ENCODE measurements at regions not wholly inside any gene's neighbourhood (a gene's known extent, or its start where the extent isn't known, plus 50 kb on each side); places are given as distances from the start of the nearest gene placed in this dataset.

GRCh38 chr1:221470000-221470698, 271.7 kb downstream of the DUSP10 start:
- DNase-seq (ENCODE audit: low spot score) = no peak

DNA sequence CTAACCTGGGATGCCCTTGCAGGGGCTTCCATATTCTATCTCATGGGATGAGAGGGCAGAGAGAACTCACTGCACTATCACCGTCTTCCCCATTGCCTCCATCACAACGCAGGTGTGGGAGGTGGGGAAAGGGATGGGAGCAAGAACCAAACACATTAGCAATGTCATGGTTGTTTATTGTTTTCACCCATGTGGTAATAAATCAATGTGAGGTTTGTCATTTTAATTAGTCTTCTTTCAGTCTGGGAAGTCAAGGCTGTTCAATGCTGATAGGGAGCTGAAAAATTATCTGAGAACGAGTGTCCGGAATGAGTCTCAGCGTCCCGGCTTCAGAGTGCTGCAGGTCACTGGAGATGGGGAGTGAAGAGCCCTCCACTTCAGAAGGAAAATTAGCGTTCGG, 268.5 kb downstream of the DUSP10 start:
- no peak for DNase-seq (ENCODE audit: low spot score)

- DNase-seq (ENCODE audit: low spot score) = no peak
Measured at GRCh38 chr1:221477252-221477651, 264.6 kb downstream of the DUSP10 start.

- DNase-seq (ENCODE audit: low spot score) = peak; percentile 70
Measured at GRCh38 chr1:221478050-221478949, 263.6 kb downstream of the DUSP10 start.

- DNase-seq (ENCODE audit: low spot score) = peak; percentile 31
Measured at GRCh38 chr1:221487781-221488524, 253.9 kb downstream of the DUSP10 start.

DNA sequence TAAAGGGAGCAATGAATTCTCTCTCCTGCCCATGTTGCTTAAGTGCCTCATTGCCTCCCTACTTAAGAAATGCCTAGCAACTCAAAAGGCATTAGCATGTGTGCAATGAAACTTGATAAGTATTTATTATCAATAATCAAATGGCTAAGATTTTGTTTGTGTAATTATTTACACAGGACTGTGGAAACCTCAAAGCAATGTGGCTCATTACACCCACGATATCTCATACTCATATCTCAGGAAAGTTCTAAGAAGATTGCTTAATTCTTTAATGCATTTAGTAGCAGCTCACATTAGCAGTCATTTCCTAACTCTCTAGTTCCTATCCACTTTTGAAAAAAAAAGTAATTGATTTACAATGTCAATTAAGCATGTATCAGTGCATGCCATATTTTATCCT, 253.3 kb downstream of the DUSP10 start:
- no peak for DNase-seq (ENCODE audit: low spot score)

DNA sequence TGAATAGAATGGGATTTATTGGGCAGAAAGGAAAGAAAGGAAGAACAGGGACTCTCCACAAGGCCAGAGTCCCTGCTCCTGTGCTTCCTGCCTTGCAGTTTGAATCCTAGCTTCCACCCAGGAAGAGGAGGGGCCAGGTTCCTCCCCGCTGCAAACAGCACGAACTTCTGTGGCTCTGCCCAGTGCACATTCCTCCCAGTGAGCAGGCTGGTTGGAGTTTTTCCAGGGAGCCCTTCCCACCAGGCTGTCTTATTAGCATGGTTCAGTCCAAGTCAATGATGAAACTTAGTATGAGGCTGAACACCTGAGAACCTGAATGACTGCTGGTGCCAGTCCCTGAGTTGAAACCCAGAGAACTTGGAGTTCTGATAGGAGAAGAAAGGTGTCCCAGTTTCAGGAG, 247.2 kb downstream of the DUSP10 start:
- no peak for DNase-seq (ENCODE audit: low spot score)

DNA sequence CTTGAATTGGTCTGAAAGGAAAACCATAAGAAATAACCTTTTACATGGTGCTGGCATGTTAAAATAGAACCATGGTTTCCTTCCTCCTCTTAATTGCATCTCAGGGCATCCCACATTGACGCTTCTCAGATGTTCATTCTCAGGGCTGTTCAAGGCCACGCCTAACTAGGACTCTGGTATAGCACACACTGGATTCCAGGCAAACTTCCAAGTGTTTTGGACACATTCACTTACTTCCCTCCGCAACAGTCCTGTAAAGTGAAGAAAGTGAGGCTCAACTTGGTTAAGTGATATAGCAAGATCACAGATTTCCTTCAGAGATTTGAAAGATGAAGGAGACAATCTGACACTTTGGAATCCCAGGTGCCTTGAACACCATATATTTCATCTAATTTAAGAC, 244.8 kb downstream of the DUSP10 start:
- no peak for DNase-seq (ENCODE audit: low spot score)

DNA sequence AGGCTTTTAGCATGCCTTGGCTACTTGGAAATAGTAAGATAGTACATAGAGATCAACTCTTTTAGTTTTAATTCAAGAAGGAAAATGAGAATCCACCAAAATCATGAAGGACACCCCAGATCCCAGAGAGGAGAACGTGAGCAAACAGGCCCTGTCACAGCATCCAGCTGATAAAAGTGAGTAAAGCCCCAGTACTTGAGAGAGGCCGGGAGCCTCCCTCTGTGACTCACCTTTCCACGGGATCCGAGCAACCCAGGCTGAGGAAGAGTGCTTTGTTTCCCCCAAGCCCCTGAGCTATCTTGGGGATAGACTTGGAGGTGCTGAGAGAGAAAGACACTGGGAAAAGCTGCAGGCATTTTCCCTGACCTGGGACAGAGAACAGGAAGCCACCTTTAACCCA, 238.6 kb downstream of the DUSP10 start:
- no peak for DNase-seq (ENCODE audit: low spot score)

GRCh38 chr1:221509575-221510355, 232.1 kb downstream of the DUSP10 start:
- no peak for DNase-seq (ENCODE audit: low spot score)

DNA sequence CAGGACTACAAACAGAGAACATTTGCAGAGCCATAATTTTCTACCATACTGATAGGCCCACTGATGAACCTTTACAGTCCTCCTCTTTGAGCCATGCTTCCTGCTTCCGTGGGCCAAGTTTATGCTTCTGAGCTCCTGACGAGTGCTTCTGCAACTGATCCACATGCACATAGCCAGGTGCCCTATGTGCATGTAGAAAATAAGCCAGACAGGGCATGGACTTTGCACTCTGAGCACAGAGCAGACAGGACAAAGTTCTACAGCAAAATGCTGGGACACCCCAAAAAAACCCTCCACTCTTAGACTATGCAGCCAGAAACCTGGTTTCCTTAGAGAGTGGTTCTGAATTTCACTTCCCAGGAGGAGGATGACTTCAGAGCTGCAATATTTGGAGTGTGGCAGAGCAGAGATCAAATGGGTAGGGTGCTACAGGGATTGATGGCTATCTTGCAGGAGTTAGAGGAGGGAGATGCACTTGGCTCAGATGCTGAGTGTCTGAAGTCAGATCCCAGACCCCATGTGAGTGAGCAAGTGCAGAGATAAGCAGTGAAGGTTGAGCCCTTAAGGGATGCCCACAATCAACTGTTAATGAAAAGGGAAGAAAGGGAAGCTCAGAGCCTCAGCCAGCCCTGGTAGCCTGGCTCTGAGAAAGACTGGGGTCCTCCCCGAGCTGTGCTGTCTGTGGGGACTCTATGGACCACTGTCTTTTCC, 230.9 kb downstream of the DUSP10 start:
- no peak for DNase-seq (ENCODE audit: low spot score)

- no peak for DNase-seq (ENCODE audit: low spot score)
Measured at GRCh38 chr1:221511797-221512196, 230.1 kb downstream of the DUSP10 start.

DNA sequence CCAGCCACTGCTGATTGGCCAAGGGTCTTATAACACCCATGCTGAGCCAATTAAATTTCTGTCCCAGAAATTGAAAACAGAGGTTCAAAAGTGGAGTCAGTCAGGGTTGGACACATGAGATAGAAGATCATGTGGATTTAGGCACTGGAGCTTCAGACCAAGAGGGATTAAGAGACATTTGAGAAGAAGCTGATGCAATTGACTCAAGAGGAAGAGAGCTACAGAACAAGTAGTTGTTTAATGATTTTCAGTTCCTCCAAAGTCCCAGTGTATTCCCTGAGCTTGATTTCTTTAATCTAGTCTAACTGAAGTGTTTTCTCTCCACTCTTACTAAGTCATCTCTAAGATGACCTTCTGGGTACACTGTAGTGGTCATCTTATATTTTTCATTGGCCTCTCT, 227.1 kb downstream of the DUSP10 start:
- no peak for DNase-seq (ENCODE audit: low spot score)

- no peak for DNase-seq (ENCODE audit: low spot score)
Measured at GRCh38 chr1:221515496-221515895, 226.4 kb downstream of the DUSP10 start.

DNA sequence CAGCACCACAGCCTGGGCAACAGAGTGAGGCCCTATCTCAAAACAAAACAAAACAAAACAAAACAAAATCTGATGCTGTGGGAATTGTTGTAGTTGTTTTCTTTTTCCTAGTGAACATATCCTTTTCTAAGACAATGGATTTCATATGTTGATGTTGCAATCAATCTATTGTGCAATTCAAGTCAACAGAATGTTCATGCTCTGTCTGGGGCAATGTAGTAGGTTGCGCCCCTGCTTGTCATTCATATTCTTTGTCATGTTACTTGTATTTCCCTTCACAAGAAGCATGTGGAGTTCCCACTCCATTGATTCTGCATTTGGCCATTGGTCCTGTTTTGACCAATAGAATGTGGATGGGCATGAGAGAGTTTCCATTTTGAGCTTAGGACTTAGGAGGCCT, 223.9 kb downstream of the DUSP10 start:
- no peak for DNase-seq (ENCODE audit: low spot score)

DNA sequence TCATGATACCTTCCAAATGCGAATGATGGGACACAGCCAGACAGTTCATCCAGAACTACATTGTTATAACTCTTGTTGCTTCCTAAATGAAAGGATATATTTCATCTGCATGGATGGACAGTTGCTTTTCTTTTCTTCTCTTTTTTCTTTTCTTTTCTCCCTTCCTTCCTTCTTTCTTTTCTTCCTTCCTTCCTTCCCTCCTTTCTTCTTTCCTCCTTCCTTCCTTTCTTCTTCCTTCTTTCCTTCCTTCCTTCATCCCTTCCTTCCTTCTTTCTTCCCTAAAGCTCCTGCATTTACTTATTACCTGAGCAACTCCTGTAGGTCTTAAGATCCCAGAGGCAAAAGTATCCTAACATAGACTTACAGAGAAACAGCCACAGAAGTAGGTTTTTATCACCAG, 221.6 kb downstream of the DUSP10 start:
- no peak for DNase-seq (ENCODE audit: low spot score)

- no peak for DNase-seq (ENCODE audit: low spot score)
Measured at GRCh38 chr1:221521686-221522085, 220.2 kb downstream of the DUSP10 start.

DNA sequence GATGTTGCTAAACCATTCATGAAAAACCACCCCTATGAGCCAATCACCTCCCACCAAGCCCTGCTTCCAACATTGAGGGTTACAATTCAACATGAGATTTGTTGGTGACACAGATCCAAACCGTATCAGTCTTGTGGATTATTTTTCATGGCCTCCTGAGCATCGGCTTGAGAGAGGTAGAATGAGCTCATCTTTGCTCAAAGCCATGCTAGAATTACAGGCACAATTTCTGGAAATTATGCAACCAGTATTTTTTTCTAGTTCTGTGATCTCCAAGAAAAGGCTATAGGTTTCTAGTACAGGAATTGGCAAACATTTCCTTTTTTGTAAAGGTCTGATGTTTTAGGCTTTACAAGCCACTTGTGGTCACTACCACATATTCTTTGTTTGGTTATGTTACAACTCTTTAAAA, 219.4 kb downstream of the DUSP10 start:
- no peak for DNase-seq (ENCODE audit: low spot score)

GRCh38 chr1:221525749-221526148, 216.1 kb downstream of the DUSP10 start:
- DNase-seq (ENCODE audit: low spot score) = no peak

DNA sequence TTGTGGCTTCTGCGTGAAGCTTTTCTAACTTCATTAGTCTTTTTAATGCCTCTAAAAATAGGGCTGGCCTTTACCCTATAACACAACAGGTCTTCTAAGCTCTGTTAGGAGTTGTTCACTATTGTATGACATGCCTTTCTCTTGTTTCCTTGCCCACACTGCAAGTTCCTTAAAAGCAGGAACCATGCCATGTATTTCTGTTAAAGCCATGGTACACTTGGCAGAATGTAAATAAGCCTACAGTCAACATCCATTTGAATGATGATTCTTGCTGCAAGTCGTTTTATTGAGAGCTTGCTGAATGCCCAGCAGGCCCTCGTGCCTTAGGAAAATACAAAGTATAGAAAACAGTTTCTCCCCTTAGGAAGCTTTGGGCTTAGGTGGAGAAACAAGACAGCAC, 214.6 kb downstream of the DUSP10 start:
- DNase-seq (ENCODE audit: low spot score) = no peak

GRCh38 chr1:221527886-221528624, 213.8 kb downstream of the DUSP10 start:
- no peak for DNase-seq (ENCODE audit: low spot score)
